Activated CD4-positive, alpha-beta T cell treated with anti-CD3 and anti-CD28 coated beads, Interleukin-2, amount 50 U/mL, for 48 hours (primary cell): ENCODE measurements at regions not wholly inside any gene's neighbourhood (a gene's known extent, or its start where the extent isn't known, plus 50 kb on each side); places are given as distances from the start of the nearest gene placed in this dataset.
"Not testable (repeated sequence)": the region's sequence is repeated elsewhere in the genome, so short reads cannot be mapped to it uniquely, and the experiment has no call there.

Source experiments
- DNase-seq, 2 experiments: peaks; one replicate each; pipeline ENCODE4 v3.0.0-alpha.2; 2020

DNA sequence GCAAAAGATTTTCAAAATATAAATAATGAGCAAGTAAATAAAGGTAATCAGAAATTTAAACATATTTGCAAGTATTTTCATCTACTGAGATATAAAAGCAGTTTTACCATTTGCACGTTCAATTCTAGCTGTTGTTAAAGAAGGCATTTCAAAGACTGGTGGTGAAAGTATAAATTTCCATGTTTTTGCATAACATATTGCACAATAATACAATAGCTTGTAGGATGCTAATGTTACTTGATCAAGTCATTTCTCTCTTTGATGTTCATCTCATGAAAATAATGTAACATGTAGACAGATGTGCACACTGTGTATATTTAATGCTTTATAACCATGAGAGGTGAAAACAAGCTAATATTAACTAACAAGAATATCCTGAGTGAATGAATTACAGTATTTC, 651.9 kb downstream of the CDH9 start:
- no peak for DNase-seq

GRCh38 chr5:26364624-26365023, 673.8 kb downstream of the CDH9 start:
- DNase-seq: not testable (repeated sequence)

- DNase-seq: no peak
Measured at GRCh38 chr5:26343801-26344325, 694.5 kb downstream of the CDH9 start.

DNA sequence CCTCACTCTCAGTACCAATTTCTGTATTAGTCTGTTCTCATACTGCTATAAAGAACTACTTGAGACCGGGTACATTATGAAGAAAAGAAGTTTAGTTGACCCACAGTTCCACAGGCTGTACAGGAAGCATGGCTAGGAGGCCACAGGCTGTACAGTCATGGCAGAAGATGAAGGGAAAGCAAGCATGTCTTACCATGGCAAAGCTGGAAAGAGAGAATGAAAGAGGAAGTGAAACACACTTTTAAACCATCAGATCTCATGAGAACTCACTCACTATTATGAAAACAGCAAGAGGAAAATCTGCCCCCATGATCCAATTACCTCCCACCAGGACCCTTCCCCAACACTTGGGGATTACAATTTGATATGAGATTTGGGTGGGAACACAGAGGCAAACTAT, 698.8 kb downstream of the CDH9 start:
- no peak for DNase-seq

- no peak for DNase-seq
Measured at GRCh38 chr5:26329562-26330189, 708.7 kb downstream of the CDH9 start.

DNA sequence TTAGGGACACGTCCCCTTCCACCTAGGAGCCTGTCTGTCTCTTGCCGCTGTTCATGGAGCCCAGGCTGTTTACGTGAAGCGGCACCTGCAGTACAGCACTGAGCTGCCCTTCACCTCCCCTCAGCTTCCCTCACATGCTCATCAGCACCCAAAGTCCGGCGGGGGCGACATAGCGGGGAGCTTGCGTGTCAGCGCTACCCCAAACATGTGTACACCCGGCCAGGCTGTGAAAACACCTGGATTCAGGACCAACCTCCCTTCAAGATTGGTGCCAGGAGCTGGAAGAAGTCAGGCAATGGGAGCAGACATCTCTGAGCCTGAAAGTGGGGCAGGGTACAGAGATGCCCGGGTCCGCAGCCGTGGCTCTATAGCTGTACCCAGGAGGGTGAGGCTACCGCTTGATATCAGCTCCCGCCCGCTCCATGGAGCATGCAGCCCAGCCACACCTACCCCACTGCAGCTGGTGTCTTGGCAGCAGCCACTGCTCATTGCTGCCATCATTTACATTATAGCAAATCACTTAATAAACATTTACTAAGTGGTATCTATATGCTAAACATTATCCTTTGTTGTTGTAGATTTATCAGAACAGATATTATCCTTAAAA, 712.1 kb downstream of the CDH9 start:
- DNase-seq: no peak

- not testable (repeated sequence) for DNase-seq
Measured at GRCh38 chr5:26325432-26325831, 713.0 kb downstream of the CDH9 start.

DNA sequence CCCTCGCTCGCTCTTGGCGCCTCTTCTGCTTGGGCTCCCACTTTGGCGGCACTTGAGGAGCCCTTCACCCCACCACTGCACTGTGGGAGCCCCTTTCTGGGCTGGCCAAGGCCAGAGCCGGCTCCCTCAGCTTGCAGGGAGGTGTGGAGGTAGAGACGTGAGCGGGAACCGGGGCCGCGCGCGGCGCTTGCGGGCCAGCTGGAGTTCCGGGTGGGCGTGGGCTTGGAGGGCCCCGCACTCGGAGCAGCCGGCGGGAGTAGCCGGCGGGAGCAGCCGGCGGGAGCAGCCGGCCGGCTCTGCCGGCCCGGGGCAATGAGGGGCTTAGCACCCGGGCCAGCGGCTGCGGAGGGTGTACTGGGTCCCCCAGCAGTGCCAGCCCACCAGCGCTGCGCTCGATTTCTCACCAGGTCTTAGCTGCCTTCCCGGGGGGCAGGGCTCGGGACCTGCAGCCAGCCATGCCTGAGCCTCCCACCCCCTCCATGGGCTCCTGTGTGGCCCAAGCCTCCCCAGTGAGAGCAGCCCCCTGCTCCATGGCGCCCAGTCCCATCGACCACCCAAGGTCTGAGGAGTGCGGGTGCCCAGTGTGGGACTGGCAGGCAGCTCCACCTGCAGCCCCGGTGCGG, 714.0 kb downstream of the CDH9 start:
- not testable (repeated sequence) for DNase-seq

DNA sequence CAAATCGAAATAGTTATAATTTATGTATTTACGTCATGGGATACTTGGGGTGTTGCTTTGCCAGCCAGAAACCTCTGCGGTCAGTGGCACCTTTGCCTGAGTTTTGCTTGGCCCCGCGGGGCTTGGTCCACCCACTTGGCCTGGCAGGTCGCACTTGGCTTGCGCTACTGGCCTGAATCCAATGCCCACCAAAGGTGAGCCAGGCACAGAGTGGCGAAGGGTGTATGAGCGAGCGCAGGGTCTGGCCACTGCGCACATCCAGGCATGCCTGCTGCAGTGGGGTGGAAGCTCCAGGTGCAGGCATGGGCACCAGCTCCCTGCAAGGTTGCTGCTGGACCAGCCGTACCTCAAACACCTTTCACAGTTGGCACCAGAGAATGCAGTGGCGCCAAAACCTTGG, 714.6 kb downstream of the CDH9 start:
- no peak for DNase-seq

GRCh38 chr5:26321278-26321677, 717.1 kb downstream of the CDH9 start:
- DNase-seq: no peak

DNA sequence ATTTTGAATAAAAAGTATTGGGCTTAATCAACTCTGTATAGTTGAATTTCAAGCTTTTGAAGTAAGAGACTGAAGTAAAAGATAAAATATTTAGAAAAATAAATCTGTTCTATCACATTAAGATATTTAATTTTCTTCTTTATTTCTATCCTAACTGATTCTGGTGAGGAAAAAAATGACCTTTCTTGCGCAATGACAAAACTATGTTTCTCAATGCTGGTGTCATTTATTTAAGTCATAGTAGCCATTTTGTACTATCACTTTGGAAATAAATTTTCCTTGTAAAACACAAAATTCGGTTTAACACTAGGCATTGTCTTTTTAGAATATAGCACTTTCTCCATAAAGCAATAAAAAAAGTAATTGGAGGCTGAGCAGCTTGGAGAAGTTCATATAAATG, 728.0 kb downstream of the CDH9 start:
- DNase-seq: no peak

DNA sequence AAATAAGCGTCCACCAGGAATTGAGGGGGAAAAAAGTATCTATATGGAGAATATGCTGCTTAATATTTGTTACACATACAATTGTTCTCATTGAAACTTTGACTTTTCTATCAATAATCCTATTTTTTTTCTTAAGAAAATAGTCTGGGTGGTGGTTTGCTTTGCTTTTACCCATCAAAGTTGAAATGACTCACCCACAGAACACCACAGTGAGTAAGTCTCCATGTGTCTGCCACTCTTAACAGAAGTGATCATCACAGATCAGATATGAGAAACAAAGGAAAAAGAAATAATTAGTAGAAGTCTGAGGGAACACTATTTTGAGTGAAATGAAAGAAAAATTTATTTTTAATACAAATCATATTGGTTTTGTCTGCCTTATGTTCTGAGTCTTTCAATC, 742.8 kb downstream of the CDH9 start:
- no peak for DNase-seq

DNA sequence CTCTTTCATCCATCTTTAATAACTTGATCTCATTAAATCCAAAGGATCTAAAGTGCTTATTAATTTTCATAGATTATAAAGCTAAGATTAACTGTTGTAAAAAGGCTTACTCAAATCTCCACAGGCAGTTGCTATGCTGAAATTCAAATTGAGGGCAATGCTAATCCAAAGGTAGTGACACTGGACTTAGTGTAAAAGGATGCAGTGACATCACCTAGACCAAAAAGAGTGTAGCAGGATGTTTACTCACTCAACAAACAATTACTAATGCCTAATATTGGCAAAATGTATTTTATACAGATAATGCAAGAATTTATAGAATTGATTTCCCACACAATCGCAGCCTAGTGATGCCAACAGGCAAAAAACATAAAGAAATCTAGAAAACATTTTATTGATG, 756.2 kb downstream of the CDH9 start:
- no peak for DNase-seq

DNA sequence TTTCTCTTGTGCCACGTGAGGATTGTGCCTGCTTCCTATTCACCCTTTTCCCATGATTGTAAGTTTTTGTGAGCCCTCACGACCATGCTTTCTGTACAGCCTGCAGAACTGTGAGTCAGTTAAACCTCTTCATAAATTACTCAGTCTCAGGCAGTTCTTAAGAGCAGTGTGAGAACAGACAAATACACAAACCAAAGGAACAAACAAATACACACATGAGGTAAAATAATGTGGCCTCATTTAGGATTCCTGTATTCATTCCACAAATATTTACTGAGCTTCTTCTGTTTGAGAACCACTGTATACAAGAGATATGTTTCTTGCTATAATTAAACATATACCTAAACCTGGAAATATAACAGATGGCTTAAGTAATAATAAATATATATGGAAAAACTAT, 760.3 kb downstream of the CDH9 start:
- DNase-seq: no peak

- DNase-seq: no peak
Measured at GRCh38 chr5:26259081-26259480, 779.3 kb downstream of the CDH9 start.

- DNase-seq: no peak
Measured at GRCh38 chr5:26245321-26245720, 793.1 kb downstream of the CDH9 start.

DNA sequence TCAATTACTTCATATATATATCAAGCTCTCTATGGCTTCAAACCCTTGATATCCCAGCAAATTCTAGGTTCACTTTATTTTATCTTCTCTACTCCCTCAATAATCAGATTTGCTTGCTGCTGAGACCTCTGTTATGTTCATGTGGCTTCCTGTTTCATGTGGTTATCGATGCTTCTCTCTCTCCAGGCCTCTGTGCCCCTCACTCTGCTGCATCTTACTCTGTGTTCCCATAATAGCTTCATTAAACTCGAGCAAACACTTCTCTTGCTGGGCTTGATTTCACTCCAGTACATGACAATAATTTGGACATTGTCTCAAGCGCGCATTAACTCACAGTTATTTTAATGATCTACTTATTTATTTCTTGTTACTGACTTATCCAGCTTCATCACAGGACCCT, 798.8 kb downstream of the CDH9 start:
- no peak for DNase-seq

GRCh38 chr5:26237489-26237888, 800.9 kb downstream of the CDH9 start:
- DNase-seq: no peak

- DNase-seq: no peak
Measured at GRCh38 chr5:26236936-26237335, 801.5 kb downstream of the CDH9 start.

- no peak for DNase-seq
Measured at GRCh38 chr5:26232706-26233105, 805.7 kb downstream of the CDH9 start.

DNA sequence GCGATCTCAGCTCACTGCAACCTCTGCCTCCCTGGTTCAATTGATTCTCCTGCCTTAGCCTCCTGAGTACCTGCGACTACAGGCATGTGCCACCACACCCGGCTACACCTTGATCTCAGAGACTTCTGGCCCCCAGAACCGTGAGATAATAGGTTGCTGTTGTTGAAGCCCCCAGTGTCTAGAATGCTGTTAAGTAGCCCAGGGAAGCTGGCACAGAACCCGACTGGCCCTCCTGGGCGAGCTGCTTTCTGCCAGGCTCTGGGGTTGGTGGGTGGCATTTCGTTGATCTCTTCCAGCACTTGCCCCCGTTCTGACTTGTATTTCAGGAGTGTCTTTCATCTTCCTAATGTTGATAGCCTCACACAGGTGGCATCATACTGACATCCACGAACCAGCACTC, 807.1 kb downstream of the CDH9 start:
- DNase-seq: no peak

- DNase-seq: no peak
Measured at GRCh38 chr5:26229848-26230247, 808.5 kb downstream of the CDH9 start.

DNA sequence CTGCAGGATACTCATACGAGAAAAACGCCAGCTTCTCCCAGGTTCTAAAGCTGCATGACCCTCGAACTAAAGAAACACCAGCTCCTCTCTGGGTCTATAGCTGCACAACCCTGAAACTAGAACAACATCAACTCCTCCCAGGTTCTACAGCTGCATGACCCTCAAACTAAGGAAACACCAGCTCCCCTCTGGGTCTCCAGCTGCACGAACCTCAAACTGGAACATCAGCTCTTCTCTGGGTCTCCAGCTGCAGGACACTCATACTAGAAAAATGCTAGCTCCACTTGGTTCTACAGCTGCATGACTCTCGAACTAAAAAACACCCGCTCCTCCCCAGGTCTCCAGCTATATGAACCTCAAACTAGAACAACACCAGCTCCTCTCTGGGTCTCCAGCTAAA, 811.1 kb downstream of the CDH9 start:
- no peak for DNase-seq

GRCh38 chr5:26205121-26205520, 833.3 kb downstream of the CDH9 start:
- DNase-seq: no peak

- no peak for DNase-seq
Measured at GRCh38 chr5:26193626-26194025, 844.8 kb downstream of the CDH9 start.
